Panc1 (cell line): ENCODE measurements at regions not wholly inside any gene's neighbourhood (a gene's known extent, or its start where the extent isn't known, plus 50 kb on each side); places are given as distances from the start of the nearest gene placed in this dataset.

Experiments used
- ATAC-seq: fragments of 200-7000 bp; cut with Tn5 transposase; 2 replicates; pipeline ENCODE4 v1.9.1; 2020; ENCODE audit warnings: mild to moderate bottlenecking, moderate library complexity
- BruUV-seq: library from RNA; stranded (reverse); fragments of 400-500 nt; replicated peaks from 2 replicates; lab custom pipeline; 2021; lab: Mats Ljungman, UMichigan
- CTCF ChIA-PET: fragments of 300-600 bp; sonication (Branson Sonifier 250); formaldehyde crosslinking; loops from one replicate; lab custom pipeline; 2022; ENCODE audit warnings: antibody characterized with exemption; lab: Charles Lee
- POLR2A ChIA-PET: fragments of 300-600 bp; sonication (Branson Sonifier 250); formaldehyde crosslinking; loops from one replicate; lab custom pipeline; 2022; ENCODE audit warnings: antibody characterized with exemption; lab: Charles Lee
- DNase-seq: peaks from one replicate; pipeline ENCODE4 v3.0.0-alpha.2; 2010; ENCODE audit warnings: low read depth, low spot score
- H3K27ac ChIP-seq: 2 replicates; pipeline ENCODE4 v1.5.1; 2011; ENCODE audit warnings: mild to moderate bottlenecking, low read length, inconsistent platforms
- H3K27me3 ChIP-seq: fragments of 200-500 bp; sonication (Bioruptor generic); 2 replicates; pipeline ENCODE4 v1.6.0; 2014; ENCODE audit warnings: low read length, inconsistent platforms; ENCODE audit not compliant: control insufficient read depth, insufficient read depth
- H3K36me3 ChIP-seq: fragments of 200-500 bp; sonication (Bioruptor generic); 2 replicates; pipeline ENCODE4 v1.5.1; 2014; ENCODE audit warnings: inconsistent platforms, mild to moderate bottlenecking, low read length, moderate library complexity; ENCODE audit not compliant: control insufficient read depth, insufficient read depth
- H3K4me1 ChIP-seq: 2 replicates; pipeline ENCODE4 v1.5.1; 2011; ENCODE audit warnings: inconsistent platforms, mild to moderate bottlenecking, low read length, moderate library complexity; ENCODE audit not compliant: control insufficient read depth, insufficient read depth
- H3K4me3 ChIP-seq, 2 experiments: 2 replicates each; pipeline ENCODE4 v1.5.1; 2011 to 2012; ENCODE audit warnings: low read depth in 2 of 2, low read length in 2 of 2, mild to moderate bottlenecking in 2 of 2, inconsistent platforms in 1 of 2, moderate library complexity in 1 of 2
- H3K9me3 ChIP-seq: fragments of 200-500 bp; sonication (Bioruptor generic); 2 replicates; pipeline ENCODE4 v1.5.1; 2014; ENCODE audit warnings: low read depth, mild to moderate bottlenecking, inconsistent platforms, low read length, moderate library complexity; ENCODE audit not compliant: control insufficient read depth, insufficient read depth
- CTCF ChIP-seq: fragments of 450-650 bp; IDR thresholded peaks from 2 replicates; pipeline ENCODE4 v1.5.1; 2017; ENCODE audit warnings: mild to moderate bottlenecking
- POLR2AphosphoS5 ChIP-seq: IDR thresholded peaks from 2 replicates; pipeline ENCODE4 v1.6.1; 2012; ENCODE audit warnings: mild to moderate bottlenecking, low read depth, low read length, moderate library complexity
- REST ChIP-seq, 2 experiments: IDR thresholded peaks; 2 replicates each; pipeline ENCODE4 v1.6.1; 2011 to 2012; ENCODE audit warnings: low read depth in 2 of 2, control low read depth in 1 of 2, low read length in 1 of 2, mild to moderate bottlenecking in 1 of 2, moderate library complexity in 1 of 2; ENCODE audit not compliant: insufficient read depth in 1 of 2
- SIN3A ChIP-seq: IDR thresholded peaks from 2 replicates; pipeline ENCODE4 v1.6.1; 2012; ENCODE audit warnings: low read depth, mild to moderate bottlenecking, low read length, moderate library complexity, borderline replicate concordance; ENCODE audit not compliant: insufficient read depth
- TCF7L2 ChIP-seq: IDR thresholded peaks from 2 replicates; pipeline ENCODE4 v1.6.1; 2011; ENCODE audit warnings: mild to moderate bottlenecking, low read depth, low read length, inconsistent platforms
- in situ Hi-C: cut with HindIII; loops from 2 replicates; pipeline ENCODE4 v1.10.0; 2016; ENCODE audit warnings: low sequenced_read_pairs, low pct_unique_long_range_greater_than_20kb
- intact Hi-C: fragments of 100-400 bp; cut with micrococcal nuclease; formaldehyde crosslinking; loops from one replicate; pipeline ENCODE4 v1.10.0; 2022; ENCODE audit not compliant: unreplicated experiment

GRCh38 chr9:742104-742503 is 99.4 kb upstream of the DMRT1 start:
- Histone ChIP-seq H3K9me3 (no peaks in the 10 kb centered on the region), H3K4me3 (no peak overlapping the region), H3K27me3 (no peaks in the 10 kb centered on the region), H3K4me1 (no peaks in the 10 kb centered on the region), H3K36me3 (no peaks in the 10 kb centered on the region), H3K27ac (no peak overlapping the region)
- DNase-seq (no peak), ATAC-seq (no peak)
- ChIA-PET CTCF (no interaction called here), POLR2A (no interaction called here)
- intact Hi-C loops (no loop called here), in situ Hi-C loops (no loop called here)
- TF ChIP-seq REST (IDR thresholded peaks at IDR 0.05; ENCODE audit: insufficient read depth in 1 of 2, low read depth in 2 of 2, low read length in 1 of 2), result no peak
- TF ChIP-seq TCF7L2, result no peak
- no TSS peak for BruUV-seq

GRCh38 chr9:742914-743589 is 98.4 kb upstream of the DMRT1 start:
- H3K27ac ChIP-seq, result no peak overlapping the region

More at GRCh38 chr9:742914-743589, 98.4 kb upstream of the DMRT1 start:
- Histone ChIP-seq H3K9me3 (no peaks in the 10 kb centered on the region), H3K36me3 (no peaks in the 10 kb centered on the region), H3K4me1 (no peaks in the 10 kb centered on the region), H3K27me3 (no peaks in the 10 kb centered on the region), H3K4me3 (no peak overlapping the region)
- intact Hi-C loops, result no loop called here
- DNase-seq (no peak), ATAC-seq (no peak)
- in situ Hi-C loops, result no loop called here
- BruUV-seq, result no TSS peak
- ChIA-PET CTCF (no interaction called here), POLR2A (no interaction called here)
- TF ChIP-seq CTCF (no peak), POLR2AphosphoS5 (no peak), TCF7L2 (no peak), REST (IDR thresholded peaks at IDR 0.05; ENCODE audit: insufficient read depth in 1 of 2, low read depth in 2 of 2, low read length in 1 of 2) (no peak), SIN3A (no peak)
